Neuronal stem cell (in vitro differentiated cells): ENCODE measurements at regions not wholly inside any gene's neighbourhood (a gene's known extent, or its start where the extent isn't known, plus 50 kb on each side); places are given as distances from the start of the nearest gene placed in this dataset.

Source experiments
- DNase-seq: peaks from one replicate; pipeline ENCODE4 v3.0.0-alpha.2; 2013; ENCODE audit warnings: low spot score
- H2AFZ ChIP-seq: one replicate; pipeline ENCODE4 v1.6.1; 2013; ENCODE audit warnings: mild to moderate bottlenecking, low read length, inconsistent platforms
- H2AK5ac ChIP-seq: 2 replicates; pipeline ENCODE4 v1.6.1; 2013; ENCODE audit warnings: low read depth, mild to moderate bottlenecking, inconsistent platforms, low read length, moderate library complexity, mixed read lengths
- H2BK120ac ChIP-seq: 2 replicates; pipeline ENCODE4 v1.6.1; 2013; ENCODE audit warnings: low read depth, mild to moderate bottlenecking, inconsistent platforms, low read length, moderate library complexity, mixed read lengths
- H2BK12ac ChIP-seq: one replicate; pipeline ENCODE4 v1.6.1; 2013; ENCODE audit warnings: low read length, inconsistent platforms
- H2BK15ac ChIP-seq: 2 replicates; pipeline ENCODE4 v1.6.1; 2013; ENCODE audit warnings: mild to moderate bottlenecking, low read length, inconsistent platforms, mixed read lengths
- H2BK5ac ChIP-seq: one replicate; pipeline ENCODE4 v1.6.1; 2013; ENCODE audit warnings: inconsistent platforms, mild to moderate bottlenecking, low read length, moderate library complexity
- H3K14ac ChIP-seq: one replicate; pipeline ENCODE4 v1.6.1; 2013; ENCODE audit warnings: low read length, inconsistent platforms
- H3K18ac ChIP-seq: 2 replicates; pipeline ENCODE4 v1.6.1; 2013; ENCODE audit warnings: low read length, inconsistent platforms
- H3K23ac ChIP-seq: 2 replicates; pipeline ENCODE4 v1.6.1; 2013; ENCODE audit warnings: low read depth, mild to moderate bottlenecking, mixed read lengths, low read length, inconsistent platforms; ENCODE audit not compliant: poor library complexity
- H3K27ac ChIP-seq: replicated peaks from 3 replicates; pipeline ENCODE4 v1.5.1; 2013; ENCODE audit warnings: low read length, inconsistent platforms
- H3K27me3 ChIP-seq, 3 experiments: 2 replicates each; pipeline ENCODE4 v1.6.1; 2013; ENCODE audit warnings: low read length in 3 of 3, mild to moderate bottlenecking in 2 of 3, inconsistent platforms in 1 of 3, low read depth in 1 of 3, mixed read lengths in 1 of 3, moderate library complexity in 1 of 3; ENCODE audit not compliant: control insufficient read depth in 3 of 3, insufficient read depth in 3 of 3
- H3K36me3 ChIP-seq, 2 donors: replicated peaks in 1 of 2; 2 replicates each; pipeline ENCODE4 v1.6.1; 2013; ENCODE audit warnings: low read length in 2 of 2; ENCODE audit not compliant: control insufficient read depth in 2 of 2, insufficient read depth in 2 of 2
- H3K4ac ChIP-seq: 2 replicates; pipeline ENCODE4 v1.6.1; 2013; ENCODE audit warnings: inconsistent platforms, mild to moderate bottlenecking, low read length, moderate library complexity
- H3K4me1 ChIP-seq, 2 donors: 1 replicate in 1 of 2; 2 replicates in 1 of 2; pipeline ENCODE4 v1.6.1; 2013; ENCODE audit warnings: low read length in 2 of 2, low read depth in 1 of 2; ENCODE audit not compliant: control insufficient read depth in 2 of 2, insufficient read depth in 1 of 2
- H3K4me2 ChIP-seq: one replicate; pipeline ENCODE4 v1.6.1; 2013; ENCODE audit warnings: mild to moderate bottlenecking, low read length, inconsistent platforms; ENCODE audit not compliant: insufficient read depth, poor library complexity, severe bottlenecking
- H3K4me3 ChIP-seq, 2 donors: 2 replicates each; pipeline ENCODE4 v1.5.1; 2013; ENCODE audit warnings: low read length in 2 of 2, mild to moderate bottlenecking in 2 of 2, inconsistent platforms in 1 of 2, moderate library complexity in 1 of 2
- H3K79me1 ChIP-seq: one replicate; pipeline ENCODE4 v1.6.1; 2013; ENCODE audit warnings: low read depth, mild to moderate bottlenecking, inconsistent platforms, low read length, moderate library complexity
- H3K9ac ChIP-seq: one replicate; pipeline ENCODE4 v1.6.1; 2013; ENCODE audit warnings: mild to moderate bottlenecking, low read depth, low read length, inconsistent platforms; ENCODE audit not compliant: poor library complexity
- H3K9me3 ChIP-seq, 2 donors: replicated peaks in 1 of 2; 2 replicates each; pipeline versions ENCODE3 to v1.6.1; 2013; ENCODE audit warnings: low read length in 2 of 2, mild to moderate bottlenecking in 2 of 2, inconsistent platforms in 1 of 2, low read depth in 1 of 2, mixed read lengths in 1 of 2, moderate library complexity in 1 of 2; ENCODE audit not compliant: control insufficient read depth in 2 of 2, insufficient read depth in 1 of 2
- H4K8ac ChIP-seq: one replicate; pipeline ENCODE4 v1.6.1; 2013; ENCODE audit warnings: low read depth, mild to moderate bottlenecking, inconsistent platforms, low read length, moderate library complexity
- H4K91ac ChIP-seq: one replicate; pipeline ENCODE4 v1.6.1; 2013; ENCODE audit warnings: low read length, low read depth, mild to moderate bottlenecking, inconsistent platforms; ENCODE audit not compliant: poor library complexity
- WGBS, 2 donors: extraction: QIAGEN DNeasy Blood & Tissue Kit; methylation state at CpG; one replicate each; pipeline ENCODE4 v1.1.7; 2013; ENCODE audit warnings: missing lambda C conversion rate in 2 of 2, mixed read lengths in 1 of 2; ENCODE audit not compliant: insufficient read length in 2 of 2, insufficient replicate concordance in 1 of 2; ENCODE audit errors: extremely low coverage in 2 of 2; 5-methylcytosine and 5-hydroxymethylcytosine counted together

DNA sequence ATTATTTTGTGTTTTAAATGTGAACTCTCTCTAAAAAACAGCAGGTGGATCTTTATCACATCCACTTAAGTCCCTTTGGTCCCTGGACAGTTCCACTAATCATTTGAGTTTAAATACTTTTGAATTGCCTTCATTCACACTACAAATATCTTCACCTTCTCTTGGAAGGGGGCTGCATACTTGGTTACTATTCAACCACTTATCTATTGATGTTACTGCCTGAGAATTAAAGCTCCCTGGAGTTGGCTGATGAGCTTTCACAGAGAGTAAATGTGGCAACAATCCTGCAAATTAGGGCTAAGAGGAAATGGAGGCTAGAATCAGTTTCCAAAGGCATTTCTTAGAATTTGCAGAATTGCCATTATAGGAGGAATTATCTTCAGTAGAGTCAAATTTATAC lies 180.4 kb downstream of the ST8SIA4 start:
- no peak overlapping the region for H3K14ac ChIP-seq
- no peak overlapping the region for H2BK12ac ChIP-seq
- peak; percentile 15 for DNase-seq
- no peak overlapping the region for H3K9ac ChIP-seq
- H3K23ac ChIP-seq, result no peak overlapping the region
- H2BK120ac ChIP-seq, result no peak overlapping the region
- H3K4me2 ChIP-seq, result no peak overlapping the region
- H3K27me3 ChIP-seq, result no peaks in the 10 kb centered on the region
- H2BK15ac ChIP-seq, result no peak overlapping the region
- H3K4me3 ChIP-seq, result no peak overlapping the region
- no peak overlapping the region for H2BK5ac ChIP-seq
- H2AFZ ChIP-seq, result peak overlapping the region; percentile 2
- H4K8ac ChIP-seq, result no peak overlapping the region
- peaks cover 0 to 4% of the 10 kb centered on the region in 2 donors for H3K4me1 ChIP-seq
- H4K91ac ChIP-seq, result no peak overlapping the region
- H3K9me3 ChIP-seq, result no peaks in the 10 kb centered on the region
- H3K36me3 ChIP-seq, result no peaks in the 10 kb centered on the region
- no peak overlapping the region for H3K4ac ChIP-seq
- peak overlapping the region; percentile 52 for H3K27ac ChIP-seq
- no peak overlapping the region for H2AK5ac ChIP-seq
- H3K18ac ChIP-seq, result no peak overlapping the region
- H3K79me1 ChIP-seq, result no peaks in the 10 kb centered on the region

GRCh38 chr5:100723229-100723628 lies 179.9 kb downstream of the ST8SIA4 start:
- H2BK5ac ChIP-seq, result no peak overlapping the region
- no peak overlapping the region for H4K91ac ChIP-seq
- no peak overlapping the region for H3K18ac ChIP-seq
- H3K14ac ChIP-seq, result no peak overlapping the region
- no peak overlapping the region for H3K23ac ChIP-seq
- no peak overlapping the region for H2BK12ac ChIP-seq
- DNase-seq, result no peak
- no peak overlapping the region for H3K4me2 ChIP-seq
- H3K36me3 ChIP-seq, result no peaks in the 10 kb centered on the region
- no peaks in the 10 kb centered on the region for H3K79me1 ChIP-seq
- H3K9ac ChIP-seq, result no peak overlapping the region
- H3K27me3 ChIP-seq, result no peaks in the 10 kb centered on the region
- H2AK5ac ChIP-seq, result no peak overlapping the region
- H4K8ac ChIP-seq, result no peak overlapping the region
- no peak overlapping the region for H3K27ac ChIP-seq
- H3K4me3 ChIP-seq, result no peak overlapping the region
- H2BK120ac ChIP-seq, result no peak overlapping the region
- no peaks in the 10 kb centered on the region for H3K9me3 ChIP-seq
- no peak overlapping the region for H2AFZ ChIP-seq
- peaks cover 0 to 4% of the 10 kb centered on the region in 2 donors for H3K4me1 ChIP-seq
- H2BK15ac ChIP-seq, result no peak overlapping the region
- no peak overlapping the region for H3K4ac ChIP-seq

DNA sequence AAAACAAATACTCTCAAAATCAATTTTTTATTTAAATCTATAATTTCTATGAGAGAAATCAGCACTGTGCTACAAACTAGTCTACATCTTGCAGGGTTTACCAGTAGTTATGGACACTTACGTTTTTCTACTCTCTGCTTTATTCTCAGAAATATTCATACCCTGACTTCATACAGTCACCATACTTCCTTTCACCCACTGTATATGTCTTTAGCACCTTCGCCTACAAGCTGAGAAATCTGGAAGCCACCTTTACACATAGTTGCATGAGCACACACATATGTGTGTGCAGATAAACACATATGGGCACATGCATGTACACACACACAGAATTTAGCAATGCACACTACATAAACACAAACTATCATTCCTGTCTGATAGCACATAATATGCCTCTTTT lies 177.0 kb downstream of the ST8SIA4 start:
- no peak overlapping the region for H3K27ac ChIP-seq
- H3K9ac ChIP-seq, result no peak overlapping the region
- no peak overlapping the region for H2BK5ac ChIP-seq
- H2BK15ac ChIP-seq, result no peak overlapping the region
- no peak overlapping the region for H4K8ac ChIP-seq
- H3K14ac ChIP-seq, result no peak overlapping the region
- H4K91ac ChIP-seq, result no peak overlapping the region
- H3K23ac ChIP-seq, result no peak overlapping the region
- no peak overlapping the region for H2AK5ac ChIP-seq
- no peak overlapping the region for H3K4me2 ChIP-seq
- no CpG with 5 or more reads among the region's 2 CpGs for WGBS, 2 donors
- no peak overlapping the region for H2BK12ac ChIP-seq
- peaks cover 0 to 4% of the 10 kb centered on the region in 2 donors for H3K4me1 ChIP-seq
- H3K4me3 ChIP-seq, result no peak overlapping the region
- H3K36me3 ChIP-seq, result no peaks in the 10 kb centered on the region
- H3K9me3 ChIP-seq, result no peaks in the 10 kb centered on the region
- no peak overlapping the region for H2BK120ac ChIP-seq
- H3K4ac ChIP-seq, result no peak overlapping the region
- no peaks in the 10 kb centered on the region for H3K79me1 ChIP-seq
- no peak overlapping the region for H2AFZ ChIP-seq
- no peak overlapping the region for H3K18ac ChIP-seq
- no peak for DNase-seq
- no peaks in the 10 kb centered on the region for H3K27me3 ChIP-seq

DNA sequence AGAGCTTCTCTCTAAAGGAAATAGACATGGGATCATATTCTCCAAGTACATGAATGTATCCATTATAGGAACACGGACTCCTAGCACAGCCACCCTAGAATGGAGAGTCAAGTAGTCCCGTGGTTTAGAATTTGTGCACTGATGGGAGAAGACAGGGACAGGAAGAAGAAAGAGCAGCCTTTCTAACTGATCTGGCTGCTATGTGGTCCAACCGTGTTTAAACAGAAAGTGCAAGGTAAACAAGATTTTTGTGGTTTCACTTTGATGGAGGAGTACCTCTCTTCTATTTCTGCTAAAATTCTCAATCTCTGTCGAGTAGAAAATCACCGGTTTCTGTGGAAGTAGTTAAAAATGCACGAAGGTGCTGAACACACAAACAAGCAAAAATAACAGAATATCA lies 171.3 kb downstream of the ST8SIA4 start:
- H3K36me3 ChIP-seq, result no peaks in the 10 kb centered on the region
- no peak overlapping the region for H3K27ac ChIP-seq
- no peaks in the 10 kb centered on the region for H3K4me1 ChIP-seq
- no peak overlapping the region for H3K14ac ChIP-seq
- no peak overlapping the region for H2BK15ac ChIP-seq
- no peak overlapping the region for H4K91ac ChIP-seq
- H3K4ac ChIP-seq, result no peak overlapping the region
- H3K18ac ChIP-seq, result no peak overlapping the region
- no peak overlapping the region for H2AK5ac ChIP-seq
- no peaks in the 10 kb centered on the region for H3K9me3 ChIP-seq
- WGBS, 2 donors, result no CpG with 5 or more reads among the region's 6 CpGs
- no peak for DNase-seq
- no peak overlapping the region for H2BK5ac ChIP-seq
- H2BK120ac ChIP-seq, result no peak overlapping the region
- no peak overlapping the region for H4K8ac ChIP-seq
- H3K23ac ChIP-seq, result no peak overlapping the region
- no peak overlapping the region for H3K4me3 ChIP-seq
- H3K4me2 ChIP-seq, result no peak overlapping the region
- no peak overlapping the region for H3K9ac ChIP-seq
- no peaks in the 10 kb centered on the region for H3K27me3 ChIP-seq
- no peaks in the 10 kb centered on the region for H3K79me1 ChIP-seq
- peak overlapping the region; percentile 46 for H2AFZ ChIP-seq
- no peak overlapping the region for H2BK12ac ChIP-seq
